ENCODE measurements at regions not wholly inside any gene's neighbourhood (a gene's known extent, or its start where the extent isn't known, plus 50 kb on each side); places are given as distances from the start of the nearest gene placed in this dataset.

GRCh38 chr7:32258265-32258664 lies 188.1 kb upstream of the PDE1C start:
- DNase-seq (ENCODE audit: extremely low read depth, low read depth): no peak
- no peak for TF ChIP-seq CTCF (IDR thresholded peaks at IDR 0.05; ENCODE audit: low read depth, low read length)

GRCh38 chr7:32257621-32258020 lies 187.4 kb upstream of the PDE1C start:
- no peak for DNase-seq (ENCODE audit: extremely low read depth, low read depth)
- no peak for TF ChIP-seq CTCF (IDR thresholded peaks at IDR 0.05; ENCODE audit: low read depth, low read length)

- TF ChIP-seq CTCF (IDR thresholded peaks at IDR 0.05; ENCODE audit: low read depth, low read length): no peak
- no peak for DNase-seq (ENCODE audit: extremely low read depth, low read depth)
Measured at GRCh38 chr7:32256811-32257210, 186.6 kb upstream of the PDE1C start.

GRCh38 chr7:32256376-32256775 lies 186.2 kb upstream of the PDE1C start:
- no peak for TF ChIP-seq CTCF (IDR thresholded peaks at IDR 0.05; ENCODE audit: low read depth, low read length)
- no peak for DNase-seq (ENCODE audit: extremely low read depth, low read depth)

GRCh38 chr7:32255036-32255435 lies 184.8 kb upstream of the PDE1C start:
- no peak for TF ChIP-seq CTCF (IDR thresholded peaks at IDR 0.05; ENCODE audit: low read depth, low read length)
- no peak for DNase-seq (ENCODE audit: extremely low read depth, low read depth)

- DNase-seq (ENCODE audit: extremely low read depth, low read depth): no peak
- TF ChIP-seq CTCF (IDR thresholded peaks at IDR 0.05; ENCODE audit: low read depth, low read length): no peak
Measured at GRCh38 chr7:32253299-32253698, 183.1 kb upstream of the PDE1C start.

GRCh38 chr7:32251659-32252058 lies 181.5 kb upstream of the PDE1C start:
- no peak for TF ChIP-seq CTCF (IDR thresholded peaks at IDR 0.05; ENCODE audit: low read depth, low read length)
- DNase-seq (ENCODE audit: extremely low read depth, low read depth): no peak
